Endothelial cell of umbilical vein (primary cell): ENCODE measurements at regions not wholly inside any gene's neighbourhood (a gene's known extent, or its start where the extent isn't known, plus 50 kb on each side); places are given as distances from the start of the nearest gene placed in this dataset.

Experiments
- BruUV-seq: library from RNA; stranded (reverse); fragments of 400-500 nt; replicated peaks from 2 replicates; lab custom pipeline; 2021; lab: Mats Ljungman, UMichigan
- CTCF ChIA-PET: fragments of 300-600, 350-600 bp; sonication (Branson Sonifier 250); formaldehyde crosslinking; loops from one replicate; lab custom pipeline; 2021; ENCODE audit warnings: antibody characterized with exemption, inconsistent platforms; lab: Charles Lee
- POLR2A ChIA-PET: fragments of 300-600, 350-600 bp; sonication (Branson Sonifier 250); formaldehyde crosslinking; loops from one replicate; lab custom pipeline; 2021; ENCODE audit warnings: antibody characterized with exemption, inconsistent platforms; lab: Charles Lee
- DNase-seq: peaks from one replicate; pipeline ENCODE4 v3.0.0-alpha.2; 2011; ENCODE audit warnings: low read depth, low spot score
- FAIRE-seq: peaks from 2 replicates; lab custom pipeline; 2011; peaks lifted over from hg19 to GRCh38; lab: Jason Lieb, UNC
- H2AFZ ChIP-seq: 2 replicates; pipeline ENCODE4 v1.6.0; 2012; ENCODE audit warnings: low read depth, low read length, control low read depth, inconsistent platforms
- H3K27ac ChIP-seq: 2 replicates; pipeline ENCODE4 v1.5.1; 2011; ENCODE audit warnings: low read depth, mild to moderate bottlenecking, control low read depth, low read length, moderate library complexity; ENCODE audit not compliant: insufficient read depth
- H3K27me3 ChIP-seq, 2 experiments: 2 replicates each; pipeline versions ENCODE4 v1.6.0 to v1.6.1; 2011; ENCODE audit warnings: low read length in 2 of 2, mixed read lengths in 1 of 2; ENCODE audit not compliant: control insufficient read depth in 2 of 2, insufficient read depth in 2 of 2
- H3K36me3 ChIP-seq, 2 experiments: 2 replicates in 1 of 2; 3 replicates in 1 of 2; pipeline ENCODE4 v1.5.1; 2011; ENCODE audit warnings: low read length in 2 of 2, mild to moderate bottlenecking in 1 of 2, moderate library complexity in 1 of 2; ENCODE audit not compliant: control insufficient read depth in 2 of 2, insufficient read depth in 2 of 2; ENCODE audit errors: extremely low read depth in 1 of 2
- H3K4me1 ChIP-seq: 3 replicates; pipeline ENCODE4 v1.5.1; 2011; ENCODE audit warnings: mild to moderate bottlenecking, low read length; ENCODE audit not compliant: control insufficient read depth, insufficient read depth; ENCODE audit errors: extremely low read depth
- H3K4me2 ChIP-seq: 2 replicates; pipeline ENCODE4 v1.6.1; 2011; ENCODE audit warnings: low read length, control low read depth, mixed read lengths; ENCODE audit not compliant: insufficient read depth
- H3K4me3 ChIP-seq, 3 experiments: fragments of 200-600 bp in 1 of 3; sonication (generic), shearing (Covaris generic) in 1 of 3; replicated peaks in 1 of 3; 2 replicates each; pipeline ENCODE4 v1.5.1; 2011 to 2016; ENCODE audit warnings: control low read depth in 3 of 3, low read length in 3 of 3, mild to moderate bottlenecking in 2 of 3, inconsistent platforms in 1 of 3, low read depth in 1 of 3, moderate library complexity in 1 of 3; ENCODE audit not compliant: insufficient read depth in 1 of 3
- H3K79me2 ChIP-seq: 2 replicates; pipeline ENCODE4 v1.6.0; 2012; ENCODE audit warnings: low read length, inconsistent platforms; ENCODE audit not compliant: control insufficient read depth, insufficient read depth
- H3K9ac ChIP-seq: replicated peaks from 2 replicates; pipeline ENCODE3; 2011; ENCODE audit warnings: low read length, control low read depth; ENCODE audit not compliant: insufficient read depth; ENCODE audit errors: extremely low read depth
- H3K9me1 ChIP-seq: replicated peaks from 3 replicates; pipeline ENCODE4 v1.6.0; 2011; ENCODE audit warnings: mild to moderate bottlenecking, low read length; ENCODE audit not compliant: control insufficient read depth, insufficient read depth; ENCODE audit errors: extremely low read depth
- H3K9me3 ChIP-seq: replicated peaks from 2 replicates; pipeline ENCODE4 v1.5.1; 2012; ENCODE audit warnings: low read length, inconsistent platforms; ENCODE audit not compliant: control insufficient read depth, insufficient read depth
- H4K20me1 ChIP-seq: replicated peaks from 2 replicates; pipeline ENCODE3; 2011; ENCODE audit warnings: mild to moderate bottlenecking, low read length; ENCODE audit not compliant: control insufficient read depth, insufficient read depth; ENCODE audit errors: extremely low read depth
- EZH2 ChIP-seq: IDR thresholded peaks from 2 replicates; pipeline ENCODE4 v1.6.1; 2012; ENCODE audit warnings: borderline replicate concordance, low read depth, mild to moderate bottlenecking, moderate library complexity, low read length, inconsistent platforms; ENCODE audit not compliant: severe bottlenecking
- FOS ChIP-seq: IDR thresholded peaks from 2 replicates; pipeline ENCODE4 v1.6.1; 2011; ENCODE audit warnings: mild to moderate bottlenecking, low read length, moderate library complexity, borderline replicate concordance; ENCODE audit not compliant: insufficient read depth
- GATA2 ChIP-seq: IDR thresholded peaks from 2 replicates; pipeline ENCODE4 v1.7.0; 2011; ENCODE audit warnings: low read depth, mild to moderate bottlenecking, moderate library complexity, mixed read lengths, low read length; ENCODE audit not compliant: insufficient read length, insufficient read depth
- JUN ChIP-seq: IDR thresholded peaks from 2 replicates; pipeline ENCODE4 v1.6.1; 2011; ENCODE audit warnings: borderline replicate concordance, low read depth; ENCODE audit not compliant: insufficient read length, insufficient read depth
- MYC ChIP-seq: IDR thresholded peaks from one replicate; pipeline ENCODE4 v1.6.1; 2011; ENCODE audit warnings: mild to moderate bottlenecking, low read depth, low read length
- POLR2A ChIP-seq: IDR thresholded peaks from 2 replicates; pipeline ENCODE4 v1.6.1; 2012; ENCODE audit warnings: low read depth, mild to moderate bottlenecking, control low read depth, low read length
- POLR2AphosphoS5 ChIP-seq: IDR thresholded peaks from 2 replicates; pipeline ENCODE4 v1.6.1; 2012; ENCODE audit warnings: low read depth, mild to moderate bottlenecking, control low read depth, low read length, moderate library complexity; ENCODE audit not compliant: insufficient read depth
- dilution Hi-C: fragments of 300-500 bp; cut with MboI; formaldehyde crosslinking; loops from one replicate; pipeline ENCODE4 v1.15.0; 2019; ENCODE audit warnings: low sequenced_read_pairs; ENCODE audit not compliant: extremely low pct_ligation_motif_present
- intact Hi-C: fragments of 100-400 bp; cut with micrococcal nuclease; formaldehyde crosslinking; loops from one replicate; pipeline ENCODE4 v1.10.0; 2022
- TF ChIP-seq, protein P1 (sequence below), 2 donors: IDR thresholded peaks; 1 replicate in 1 of 2; 2 replicates in 1 of 2; pipeline ENCODE4 v1.5.1; 2011; ENCODE audit warnings: low read length in 2 of 2, mild to moderate bottlenecking in 2 of 2, moderate library complexity in 2 of 2, control low read depth in 1 of 2, inconsistent platforms in 1 of 2, low read depth in 1 of 2; ENCODE audit not compliant: insufficient read depth in 1 of 2; ENCODE audit errors: extremely low read depth in 1 of 2
- TF ChIP-seq, protein P2 (sequence below): IDR thresholded peaks from 2 replicates; pipeline ENCODE4 v1.6.1; 2011; ENCODE audit not compliant: insufficient read depth, insufficient read length

DNA sequence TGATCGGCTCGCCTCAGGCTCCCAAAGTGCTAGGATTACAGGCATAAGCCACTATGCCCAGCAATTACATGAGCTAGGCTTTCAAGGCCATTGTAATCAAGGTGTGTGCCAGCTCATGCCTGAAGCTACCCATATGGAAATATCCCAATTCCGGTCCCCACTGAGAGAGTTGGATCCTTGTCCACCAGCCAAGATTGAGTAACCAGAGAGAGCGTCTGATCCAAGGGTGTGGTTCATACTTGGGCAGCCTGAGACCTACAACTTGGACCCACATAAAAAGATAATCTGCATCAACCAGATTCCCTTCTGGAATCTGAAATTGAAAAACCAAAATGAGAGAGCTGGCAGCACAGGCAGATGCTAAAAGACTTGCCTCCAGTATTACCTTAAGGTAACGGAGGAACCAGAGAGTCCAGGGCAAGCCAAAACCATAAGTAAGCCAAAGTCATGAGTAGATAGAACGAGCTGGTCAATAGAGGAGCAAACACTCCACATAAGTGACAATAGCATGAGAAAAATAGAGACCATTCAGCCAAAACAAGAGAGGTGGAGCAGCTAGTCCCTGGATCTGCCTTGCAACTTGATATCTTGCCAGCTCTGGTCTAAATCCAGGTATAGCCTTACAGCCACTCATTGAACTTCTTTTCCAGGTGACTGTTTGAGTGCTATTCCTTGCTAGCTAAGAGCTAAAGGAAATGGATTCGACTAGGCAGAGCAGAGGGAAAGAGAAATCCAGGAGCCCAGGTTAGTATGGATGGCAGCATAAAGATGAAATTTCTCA, 63.8 kb upstream of the ATP1A1 start:
- no peak overlapping the region for H3K9ac ChIP-seq
- intact Hi-C loops = no loop called here
- no peak overlapping the region for H3K4me2 ChIP-seq
- no peaks in the 10 kb centered on the region for H3K9me3 ChIP-seq
- H3K27me3 ChIP-seq = peaks cover 0 to 3% of the 10 kb centered on the region in 2 experiments
- H2AFZ ChIP-seq = no peak overlapping the region
- no peaks in the 10 kb centered on the region for H3K79me2 ChIP-seq
- H3K9me1 ChIP-seq = no peaks in the 10 kb centered on the region
- CTCF ChIA-PET = interaction anchor here (1.2 kb wide), 1 partner anchor 26 kb away, joined by 3 read pairs; no protein-coding TSS in a partner anchor
- POLR2A ChIA-PET = no interaction called here
- BruUV-seq = no TSS peak
- FAIRE-seq (no peak), DNase-seq (no peak)
- no peak overlapping the region for H3K4me3 ChIP-seq
- dilution Hi-C loops = no loop called here
- H3K36me3 ChIP-seq = no peaks in the 10 kb centered on the region
- TF ChIP-seq JUN (no peak), MYC (no peak), POLR2AphosphoS5 (no peak), EZH2 (no peak), POLR2A (no peak), GATA2 (no peak), FOS (no peak)
- TF ChIP-seq, protein P1, sequence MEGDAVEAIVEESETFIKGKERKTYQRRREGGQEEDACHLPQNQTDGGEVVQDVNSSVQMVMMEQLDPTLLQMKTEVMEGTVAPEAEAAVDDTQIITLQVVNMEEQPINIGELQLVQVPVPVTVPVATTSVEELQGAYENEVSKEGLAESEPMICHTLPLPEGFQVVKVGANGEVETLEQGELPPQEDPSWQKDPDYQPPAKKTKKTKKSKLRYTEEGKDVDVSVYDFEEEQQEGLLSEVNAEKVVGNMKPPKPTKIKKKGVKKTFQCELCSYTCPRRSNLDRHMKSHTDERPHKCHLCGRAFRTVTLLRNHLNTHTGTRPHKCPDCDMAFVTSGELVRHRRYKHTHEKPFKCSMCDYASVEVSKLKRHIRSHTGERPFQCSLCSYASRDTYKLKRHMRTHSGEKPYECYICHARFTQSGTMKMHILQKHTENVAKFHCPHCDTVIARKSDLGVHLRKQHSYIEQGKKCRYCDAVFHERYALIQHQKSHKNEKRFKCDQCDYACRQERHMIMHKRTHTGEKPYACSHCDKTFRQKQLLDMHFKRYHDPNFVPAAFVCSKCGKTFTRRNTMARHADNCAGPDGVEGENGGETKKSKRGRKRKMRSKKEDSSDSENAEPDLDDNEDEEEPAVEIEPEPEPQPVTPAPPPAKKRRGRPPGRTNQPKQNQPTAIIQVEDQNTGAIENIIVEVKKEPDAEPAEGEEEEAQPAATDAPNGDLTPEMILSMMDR (IDR thresholded peaks at IDR 0.05; ENCODE audit: extremely low read depth in 1 of 2, insufficient read depth in 1 of 2, low read depth in 1 of 2, low read length in 2 of 2) = no peak
- TF ChIP-seq, protein P2, sequence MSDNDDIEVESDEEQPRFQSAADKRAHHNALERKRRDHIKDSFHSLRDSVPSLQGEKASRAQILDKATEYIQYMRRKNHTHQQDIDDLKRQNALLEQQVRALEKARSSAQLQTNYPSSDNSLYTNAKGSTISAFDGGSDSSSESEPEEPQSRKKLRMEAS = no peak
- no peak overlapping the region for H3K27ac ChIP-seq
- H4K20me1 ChIP-seq = no peaks in the 10 kb centered on the region
- H3K4me1 ChIP-seq = no peaks in the 10 kb centered on the region
